T-helper 2 cell treated with Interferon-gamma antibody and Interleukin-4, amounts not matched to agents 5 μg/mL and 100 μg/mL, for 36 hours (primary cell): ENCODE measurements at regions not wholly inside any gene's neighbourhood (a gene's known extent, or its start where the extent isn't known, plus 50 kb on each side); places are given as distances from the start of the nearest gene placed in this dataset.
"Not testable (repeated sequence)": the region's sequence is repeated elsewhere in the genome, so short reads cannot be mapped to it uniquely, and the experiment has no call there.

ENCODE experiments used
- DNase-seq: peaks from one replicate; pipeline ENCODE4 v3.0.0; 2021; ENCODE audit warnings: low spot score
- H3K27ac Mint-ChIP-seq: one replicate; pipeline ENCODE4 v1.8.0; 2021; ENCODE audit warnings: mild to moderate bottlenecking, mixed read lengths
- H3K27me3 Mint-ChIP-seq: one replicate; pipeline ENCODE4 v1.8.0; 2021; ENCODE audit warnings: low read depth, mixed read lengths
- H3K36me3 Mint-ChIP-seq: one replicate; pipeline ENCODE4 v1.8.0; 2021; ENCODE audit warnings: low read depth, mixed read lengths
- H3K4me1 Mint-ChIP-seq: one replicate; pipeline ENCODE4 v1.8.0; 2021; ENCODE audit warnings: low read depth, mixed read lengths
- H3K4me3 Mint-ChIP-seq: one replicate; pipeline ENCODE4 v1.8.0; 2022; ENCODE audit warnings: mild to moderate bottlenecking, moderate library complexity, mixed read lengths
- H3K9me3 Mint-ChIP-seq: one replicate; pipeline ENCODE4 v1.8.0; 2021; ENCODE audit warnings: mixed read lengths

DNA sequence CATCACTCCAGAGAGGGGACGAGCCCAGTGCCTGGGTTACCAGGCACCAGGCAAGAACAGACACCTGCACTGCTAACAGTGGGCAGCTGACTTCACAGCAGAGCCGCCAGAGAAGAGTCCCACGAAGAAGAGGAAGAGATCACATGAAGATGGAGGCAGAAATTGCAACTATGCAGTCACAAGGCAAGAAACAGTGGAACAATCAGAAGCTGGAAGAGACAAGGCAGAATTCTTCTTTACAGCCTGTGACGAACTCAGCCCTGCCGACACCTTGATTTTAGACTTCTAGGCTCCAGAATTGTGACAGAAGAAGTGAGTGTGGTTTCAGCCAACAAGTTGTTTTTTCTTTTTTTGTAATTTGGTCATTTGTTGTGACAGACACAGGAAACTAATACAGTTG is 59.2 kb downstream of the IL12A start:
- Mint-ChIP-seq H3K27me3 (peaks cover 7% of the 10 kb centered on the region), H3K9me3 (peaks cover 12% of the 10 kb centered on the region), H3K27ac (no peak overlapping the region), H3K36me3 (no peaks in the 10 kb centered on the region), H3K4me1 (peaks cover 7% of the 10 kb centered on the region), H3K4me3 (no peak overlapping the region)
- DNase-seq: no peak

DNA sequence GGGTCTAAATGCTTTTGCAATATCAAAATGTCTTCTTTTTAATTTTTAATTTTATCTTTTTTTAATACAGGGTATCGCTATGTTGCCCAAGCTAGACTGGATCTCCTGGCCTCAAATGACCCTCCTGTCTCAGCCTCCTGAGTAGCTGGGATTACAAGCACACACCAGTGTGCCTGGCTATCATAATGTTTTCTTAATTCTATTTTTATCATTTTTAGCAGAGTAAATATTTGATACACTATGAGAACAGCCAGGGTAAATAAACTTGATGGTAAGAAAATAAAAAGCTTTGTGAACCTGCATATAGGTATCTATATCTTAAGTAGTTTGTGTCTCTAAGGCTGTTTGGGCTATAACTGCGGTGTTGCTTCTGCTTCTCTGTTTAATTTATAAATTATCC is 60.4 kb downstream of the IL12A start:
- peaks cover 7% of the 10 kb centered on the region for H3K4me1 Mint-ChIP-seq
- H3K27me3 Mint-ChIP-seq: peaks cover 11% of the 10 kb centered on the region
- no peak overlapping the region for H3K27ac Mint-ChIP-seq
- peaks cover 1% of the 10 kb centered on the region for H3K9me3 Mint-ChIP-seq
- H3K36me3 Mint-ChIP-seq: no peaks in the 10 kb centered on the region
- DNase-seq: no peak
- H3K4me3 Mint-ChIP-seq: no peak overlapping the region

DNA sequence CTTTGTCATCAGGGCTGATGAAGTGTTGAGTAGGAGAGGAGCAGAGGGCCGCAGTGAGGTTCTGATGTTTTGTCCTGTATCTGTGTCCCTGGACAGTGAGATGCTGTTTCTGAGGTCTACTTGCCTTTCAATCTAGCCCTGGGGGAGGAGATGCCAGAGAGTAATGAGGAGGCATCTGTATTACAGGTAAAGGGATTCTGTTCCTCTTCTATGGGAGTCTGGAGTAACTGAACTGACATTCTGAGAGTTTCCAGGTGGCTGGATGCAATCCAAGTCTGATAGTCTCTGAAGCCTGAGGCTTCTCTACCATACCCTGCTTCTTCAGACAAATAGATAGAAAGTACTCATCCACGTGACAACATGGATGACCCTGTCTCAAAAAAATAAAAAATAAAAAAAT is 60.9 kb downstream of the IL12A start:
- no peaks in the 10 kb centered on the region for H3K9me3 Mint-ChIP-seq
- H3K27ac Mint-ChIP-seq: no peak overlapping the region
- H3K36me3 Mint-ChIP-seq: no peaks in the 10 kb centered on the region
- peaks cover 7% of the 10 kb centered on the region for H3K4me1 Mint-ChIP-seq
- peaks cover 11% of the 10 kb centered on the region for H3K27me3 Mint-ChIP-seq
- H3K4me3 Mint-ChIP-seq: no peak overlapping the region
- DNase-seq: no peak

DNA sequence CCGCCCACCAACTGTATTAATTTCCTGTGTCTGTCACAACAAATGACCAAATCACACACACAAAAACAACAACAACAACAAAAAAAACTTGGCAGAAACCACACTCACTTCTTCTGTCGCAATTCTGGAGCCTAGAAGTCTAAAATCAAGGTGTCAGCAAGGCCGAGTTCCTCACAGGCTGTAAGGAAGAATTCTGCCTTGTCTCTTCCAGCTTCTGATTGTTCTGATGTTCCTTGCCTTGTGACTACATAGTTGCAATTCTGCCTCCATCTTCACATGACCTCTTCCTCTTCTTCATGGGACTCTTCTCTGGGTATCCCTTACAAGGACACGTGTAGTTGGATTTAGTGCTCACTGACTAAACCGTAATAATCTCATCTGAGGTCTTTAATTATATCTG is 61.4 kb downstream of the IL12A start:
- Mint-ChIP-seq H3K27ac (no peak overlapping the region), H3K4me1 (peaks cover 7% of the 10 kb centered on the region), H3K4me3 (no peak overlapping the region), H3K27me3 (peaks cover 11% of the 10 kb centered on the region), H3K9me3 (no peaks in the 10 kb centered on the region), H3K36me3 (no peaks in the 10 kb centered on the region)
- DNase-seq: no peak

DNA sequence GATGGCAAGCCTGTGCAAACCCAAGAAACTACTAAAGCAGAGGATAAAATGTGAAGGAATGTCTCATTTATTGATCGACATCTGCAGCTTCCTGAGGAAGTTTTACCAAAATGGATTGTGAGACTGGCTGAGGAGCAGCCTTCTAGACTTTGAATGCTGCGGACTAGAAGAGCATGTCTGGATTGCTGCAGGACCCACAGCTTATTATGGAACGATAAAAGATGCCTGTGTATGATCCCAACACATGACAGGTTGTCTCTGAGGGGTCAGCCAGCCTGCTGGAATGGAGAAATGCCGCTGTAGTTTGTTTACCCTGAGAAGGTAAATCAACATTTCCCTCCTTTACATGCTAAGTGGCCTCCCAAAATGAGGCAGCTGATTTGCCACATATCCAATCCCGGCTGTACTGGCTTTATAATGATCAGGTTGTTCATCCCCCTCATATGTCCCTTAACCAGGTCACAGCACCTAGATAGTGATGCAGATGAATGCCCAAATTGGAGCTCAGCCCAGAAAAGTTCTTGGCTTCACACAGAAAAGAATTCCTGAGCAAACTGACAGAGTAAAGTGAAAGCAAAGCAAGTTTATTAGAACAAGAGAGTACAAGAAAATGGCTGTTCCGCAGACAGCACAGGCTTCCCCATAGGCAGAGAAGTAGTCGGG is 63.9 kb downstream of the IL12A start:
- no peaks in the 10 kb centered on the region for H3K9me3 Mint-ChIP-seq
- DNase-seq: no peak

DNA sequence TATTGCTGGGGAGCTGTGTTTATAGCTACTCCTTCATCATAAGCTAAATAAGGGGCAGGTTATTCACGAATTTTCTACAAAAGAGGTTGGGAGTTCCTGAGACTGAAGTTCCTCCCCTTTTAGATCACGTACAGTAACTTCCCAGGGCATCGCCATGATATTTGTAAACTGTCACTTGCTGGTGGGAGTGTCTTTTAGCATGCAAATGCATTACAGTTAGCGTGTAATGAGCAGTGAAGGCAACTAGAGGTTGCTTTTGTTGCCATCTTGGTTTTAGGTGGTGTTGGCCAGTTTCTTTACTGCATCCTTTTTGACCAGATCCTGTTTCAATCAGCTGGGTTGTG is 64.4 kb downstream of the IL12A start:
- H3K9me3 Mint-ChIP-seq: no peaks in the 10 kb centered on the region
- DNase-seq: no peak
- no peaks in the 10 kb centered on the region for H3K36me3 Mint-ChIP-seq
- peaks cover 14% of the 10 kb centered on the region for H3K27me3 Mint-ChIP-seq
- H3K4me3 Mint-ChIP-seq: no peak overlapping the region
- peaks cover 4% of the 10 kb centered on the region for H3K4me1 Mint-ChIP-seq
- H3K27ac Mint-ChIP-seq: no peak overlapping the region

More for the DNA sequence above, 63.9 kb downstream of the IL12A start:
- Mint-ChIP-seq H3K27me3 (peaks cover 11% of the 10 kb centered on the region), H3K4me1 (peaks cover 7% of the 10 kb centered on the region), H3K4me3 (no peak overlapping the region), H3K27ac (no peak overlapping the region), H3K36me3 (no peaks in the 10 kb centered on the region)

DNA sequence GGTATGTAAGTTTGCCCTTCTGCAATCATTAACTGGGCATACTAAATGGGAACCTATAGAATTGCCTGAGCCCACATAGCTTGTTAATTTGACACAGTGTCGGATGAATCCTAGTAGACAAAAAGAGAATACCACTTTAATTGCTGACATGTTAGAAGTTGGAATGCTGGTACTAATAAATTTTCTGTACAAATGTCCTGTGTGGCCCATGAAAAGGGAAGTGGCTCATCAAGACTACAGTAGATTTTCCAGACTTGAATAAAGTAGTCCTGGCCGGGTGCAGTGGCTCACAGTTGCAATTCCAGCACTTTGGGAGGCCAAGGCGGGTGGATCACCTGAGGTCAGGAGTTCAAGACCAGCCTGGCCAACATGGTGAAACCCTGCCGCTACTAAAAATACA is 66.2 kb downstream of the IL12A start:
- not testable (repeated sequence) for H3K4me3 Mint-ChIP-seq, H3K9me3 Mint-ChIP-seq, H3K36me3 Mint-ChIP-seq, H3K27ac Mint-ChIP-seq, H3K4me1 Mint-ChIP-seq, DNase-seq
- peaks cover 16% of the 10 kb centered on the region for H3K27me3 Mint-ChIP-seq

DNA sequence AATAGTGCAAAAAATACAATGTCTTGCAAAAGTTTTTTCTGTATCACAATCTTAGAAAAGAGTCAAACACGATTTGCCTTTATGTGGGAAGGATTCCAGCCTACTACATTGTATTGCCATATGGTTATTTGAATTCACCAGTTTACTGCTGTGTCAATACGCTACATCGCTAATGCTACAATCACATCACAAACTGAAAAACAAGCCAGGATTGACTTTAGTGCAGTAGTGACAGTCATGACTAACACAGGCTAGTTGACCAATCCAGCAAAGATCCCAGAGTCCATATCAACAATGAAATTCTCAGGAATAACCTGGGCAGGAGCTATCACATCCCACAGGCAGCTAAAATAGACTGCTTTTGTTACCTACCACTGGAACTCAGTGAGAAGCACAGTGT is 67.0 kb downstream of the IL12A start:
- no peak overlapping the region for H3K27ac Mint-ChIP-seq
- no peaks in the 10 kb centered on the region for H3K36me3 Mint-ChIP-seq
- DNase-seq: no peak
- peaks cover 16% of the 10 kb centered on the region for H3K27me3 Mint-ChIP-seq
- H3K4me1 Mint-ChIP-seq: no peaks in the 10 kb centered on the region
- no peak overlapping the region for H3K4me3 Mint-ChIP-seq
- H3K9me3 Mint-ChIP-seq: no peaks in the 10 kb centered on the region

DNA sequence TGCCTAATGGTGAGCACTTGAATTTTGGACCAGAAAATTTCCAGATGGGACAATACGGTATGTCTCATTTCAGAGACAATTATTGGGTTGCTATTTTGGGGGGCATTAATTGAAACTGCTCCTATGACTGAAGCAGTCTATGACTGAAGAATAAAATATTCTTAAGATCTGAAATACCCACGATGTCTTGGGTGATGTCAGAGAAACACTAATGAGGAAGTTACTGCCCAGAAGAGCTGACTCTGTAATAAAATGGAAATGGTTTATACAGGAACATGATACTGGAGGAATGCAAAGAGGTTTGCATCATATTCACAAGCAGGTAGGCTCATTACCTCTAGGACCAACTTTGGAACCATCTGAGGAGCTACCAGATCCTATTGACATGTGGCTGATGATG is 68.7 kb downstream of the IL12A start:
- no peaks in the 10 kb centered on the region for H3K36me3 Mint-ChIP-seq
- H3K4me3 Mint-ChIP-seq: no peak overlapping the region
- no peak for DNase-seq
- H3K4me1 Mint-ChIP-seq: peaks cover 5% of the 10 kb centered on the region
- H3K9me3 Mint-ChIP-seq: peaks cover 7% of the 10 kb centered on the region
- no peak overlapping the region for H3K27ac Mint-ChIP-seq
- peaks cover 14% of the 10 kb centered on the region for H3K27me3 Mint-ChIP-seq

DNA sequence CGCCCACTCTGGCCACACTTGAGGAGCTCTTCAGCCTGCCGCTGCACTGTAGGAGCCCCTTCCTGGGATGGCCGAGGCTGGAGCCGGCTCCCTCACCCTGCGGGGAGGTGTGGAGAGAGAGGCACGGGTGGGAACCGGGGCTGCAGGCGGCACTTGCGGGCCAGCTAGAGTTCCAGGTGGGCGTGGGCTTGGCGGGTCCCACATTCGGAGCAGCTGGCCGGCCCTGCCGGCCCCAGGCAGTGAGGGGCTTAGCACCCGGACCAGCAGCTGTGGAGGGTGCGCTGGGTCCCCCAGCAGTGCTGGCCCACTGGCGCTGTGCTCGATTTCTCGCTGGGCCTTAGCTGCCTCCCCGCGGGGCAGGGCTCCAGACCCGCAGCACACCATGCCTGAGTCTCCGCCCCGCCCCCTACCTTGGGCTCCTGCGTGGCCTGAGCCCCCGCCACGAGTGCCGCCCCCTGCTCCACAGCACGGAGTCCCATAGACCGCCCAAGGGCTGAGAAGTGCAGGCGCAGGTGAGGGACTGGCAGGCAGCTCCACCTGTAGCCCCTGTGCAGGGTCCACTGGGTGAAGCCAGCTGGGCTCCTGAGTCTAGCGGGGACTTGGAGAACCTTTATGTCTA is 71.9 kb downstream of the IL12A start:
- DNase-seq: no peak
- Mint-ChIP-seq H3K27ac (no peak overlapping the region), H3K4me3 (no peak overlapping the region), H3K27me3 (peaks cover 7% of the 10 kb centered on the region), H3K36me3 (no peaks in the 10 kb centered on the region), H3K9me3 (peaks cover 7% of the 10 kb centered on the region), H3K4me1 (peaks cover 9% of the 10 kb centered on the region)

DNA sequence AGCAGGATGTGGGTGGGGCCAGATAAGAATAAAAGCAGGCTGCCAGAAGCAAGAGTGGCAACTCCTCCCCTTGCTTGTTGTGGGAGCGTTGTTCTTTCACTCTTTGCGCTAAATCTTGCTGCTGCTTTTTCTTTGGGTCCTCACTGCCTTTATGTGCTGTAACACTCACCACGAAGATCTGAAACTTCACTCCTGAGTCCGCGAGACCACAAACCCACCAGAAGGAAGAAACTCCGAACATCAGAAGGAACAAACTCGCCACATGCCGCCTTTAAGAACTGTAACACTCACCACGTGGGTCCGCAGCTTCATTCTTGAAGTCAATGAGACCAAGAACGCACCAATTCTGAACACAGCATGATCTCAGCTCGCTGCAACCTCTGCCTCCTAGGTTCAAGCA is 72.9 kb downstream of the IL12A start:
- Mint-ChIP-seq H3K27ac (peak overlapping the region; percentile 33), H3K9me3 (peaks cover 7% of the 10 kb centered on the region), H3K27me3 (peaks cover 7% of the 10 kb centered on the region), H3K4me3 (peak overlapping the region; percentile 68), H3K36me3 (no peaks in the 10 kb centered on the region), H3K4me1 (peaks cover 9% of the 10 kb centered on the region)
- no peak for DNase-seq

DNA sequence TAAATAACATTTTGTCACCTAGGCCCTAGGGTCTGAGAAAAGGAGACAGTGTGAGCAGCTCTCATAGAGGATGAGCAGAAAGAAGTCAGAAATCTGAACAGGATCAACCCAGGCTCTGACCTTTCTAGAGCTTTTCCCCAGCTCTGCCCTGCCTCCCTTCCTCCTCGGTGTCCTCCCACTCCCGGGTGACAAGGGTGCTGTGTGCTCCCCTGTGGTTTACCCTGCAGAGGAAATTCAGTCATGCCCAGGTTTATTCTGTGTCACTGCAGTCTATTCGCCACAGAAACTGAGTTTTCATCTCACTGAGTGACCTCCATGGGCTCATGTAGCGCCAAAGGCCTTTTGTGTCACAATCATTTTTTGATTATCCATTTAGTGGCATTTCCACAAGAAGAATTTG is 76.6 kb downstream of the IL12A start:
- no peak overlapping the region for H3K4me3 Mint-ChIP-seq

DNA sequence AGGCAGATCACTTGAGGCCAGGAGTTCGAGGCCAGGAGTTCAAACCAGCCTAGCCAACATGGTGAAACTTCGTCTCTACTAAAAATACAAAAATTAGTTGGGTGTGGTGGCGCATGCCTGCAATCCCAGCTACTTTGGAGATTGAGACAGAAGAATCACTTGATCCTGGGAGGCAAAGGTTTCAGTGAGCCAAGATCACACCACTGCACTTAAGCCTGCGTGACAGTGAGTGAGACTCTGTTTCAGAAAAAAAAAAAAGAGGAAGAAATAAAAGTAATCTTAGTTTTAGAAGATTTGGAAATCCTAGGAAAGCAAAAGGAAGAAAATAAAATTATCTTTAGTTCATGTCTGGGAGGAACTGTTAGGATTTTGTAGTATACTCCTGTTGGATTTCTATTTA is 77.2 kb downstream of the IL12A start:
- Mint-ChIP-seq H3K4me3 (no peak overlapping the region), H3K4me1 (peaks cover 9% of the 10 kb centered on the region), H3K9me3 (peaks cover 7% of the 10 kb centered on the region), H3K27ac (peak overlapping the region; percentile 20), H3K27me3 (peaks cover 11% of the 10 kb centered on the region), H3K36me3 (no peaks in the 10 kb centered on the region)
- DNase-seq: no peak

More for the DNA sequence above, 76.6 kb downstream of the IL12A start:
- Mint-ChIP-seq H3K9me3 (peaks cover 7% of the 10 kb centered on the region), H3K4me1 (peaks cover 9% of the 10 kb centered on the region), H3K27ac (no peak overlapping the region), H3K36me3 (no peaks in the 10 kb centered on the region), H3K27me3 (peaks cover 7% of the 10 kb centered on the region)
- DNase-seq: peak; percentile 19

DNA sequence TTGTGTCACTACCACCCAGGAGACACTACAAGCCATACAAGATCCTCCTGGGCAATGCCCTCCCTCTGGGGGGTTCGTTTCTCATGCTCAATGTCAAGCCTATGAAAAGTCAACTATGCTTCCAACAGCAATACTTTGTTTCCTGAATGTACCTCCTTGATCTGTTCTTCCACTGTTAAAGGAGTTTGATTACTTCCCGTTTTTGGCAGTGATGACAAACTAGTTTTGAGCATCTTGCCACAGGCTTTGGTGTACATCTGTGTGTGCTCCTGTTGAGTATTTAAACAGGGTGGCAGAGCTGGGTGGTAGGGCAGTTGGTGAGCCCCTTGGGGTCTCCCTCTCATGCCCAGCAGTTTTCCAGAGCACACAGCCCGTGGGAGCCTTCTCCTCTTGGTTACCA is 81.4 kb downstream of the IL12A start:
- no peak overlapping the region for H3K4me3 Mint-ChIP-seq
- peaks cover 13% of the 10 kb centered on the region for H3K27me3 Mint-ChIP-seq
- H3K4me1 Mint-ChIP-seq: peaks cover 4% of the 10 kb centered on the region
- no peak for DNase-seq
- no peaks in the 10 kb centered on the region for H3K36me3 Mint-ChIP-seq
- H3K27ac Mint-ChIP-seq: no peak overlapping the region
- no peaks in the 10 kb centered on the region for H3K9me3 Mint-ChIP-seq

DNA sequence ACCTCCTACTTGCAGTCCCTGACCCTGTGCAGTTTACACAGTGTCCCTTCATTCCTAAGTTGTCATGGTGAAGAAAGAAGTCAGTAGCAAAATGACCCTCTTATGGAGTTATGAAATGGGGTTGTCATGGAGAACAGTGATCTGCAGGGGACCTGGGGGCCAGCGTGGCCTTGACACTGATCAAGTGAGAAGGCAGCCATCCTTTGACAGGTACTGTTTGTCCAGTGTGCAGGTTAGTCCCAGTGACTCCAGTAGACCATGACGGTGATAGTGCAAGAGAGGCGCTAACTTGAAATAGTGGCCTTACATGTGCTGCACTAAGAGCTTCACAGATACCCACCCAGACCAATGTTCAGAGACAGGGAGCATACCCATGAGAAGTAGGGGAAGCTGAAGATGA is 87.9 kb downstream of the IL12A start:
- no peaks in the 10 kb centered on the region for H3K4me1 Mint-ChIP-seq
- no peak overlapping the region for H3K4me3 Mint-ChIP-seq
- H3K27ac Mint-ChIP-seq: no peak overlapping the region
- DNase-seq: no peak
- H3K9me3 Mint-ChIP-seq: no peaks in the 10 kb centered on the region
- no peaks in the 10 kb centered on the region for H3K36me3 Mint-ChIP-seq
- peaks cover 2% of the 10 kb centered on the region for H3K27me3 Mint-ChIP-seq
